ENCODE measurements at regions not wholly inside any gene's neighbourhood (a gene's known extent, or its start where the extent isn't known, plus 50 kb on each side); places are given as distances from the start of the nearest gene placed in this dataset.

GRCh38 chr18:70390371-70391090 lies 101.7 kb downstream of the SOCS6 start:
- TF ChIP-seq NR2C2 (CRISPR knock-in tag; IDR thresholded peaks at IDR 0.05), result no peak
- TF ChIP-seq ATF3 (CRISPR knock-in tag; conservative IDR thresholded peaks at IDR 0.05), result no peak
- TF ChIP-seq CTCF (IDR thresholded peaks at IDR 0.05), result no peak
- no peak for TF ChIP-seq SP1 (CRISPR knock-in tag; conservative IDR thresholded peaks at IDR 0.05)
